WTC11 (cell line): ENCODE measurements at regions not wholly inside any gene's neighbourhood (a gene's known extent, or its start where the extent isn't known, plus 50 kb on each side); places are given as distances from the start of the nearest gene placed in this dataset.

Experiments
- ATAC-seq: fragments of 200-7000 bp; cut with Tn5 transposase; 2 replicates; pipeline ENCODE4 v1.10.0; 2021; ENCODE audit warnings: mild to moderate bottlenecking, moderate library complexity
- CTCF ChIA-PET: fragments of 300-600 bp; sonication (Branson Sonifier 250); formaldehyde crosslinking; loops from one replicate; lab custom pipeline; 2021; ENCODE audit warnings: antibody characterized with exemption; lab: Charles Lee
- POLR2A ChIA-PET: fragments of 350-600 bp; sonication (Branson Sonifier 250); formaldehyde crosslinking; loops from one replicate; lab custom pipeline; 2021; ENCODE audit warnings: antibody characterized with exemption; lab: Charles Lee
- DNase-seq: peaks from one replicate; pipeline ENCODE4 v3.0.0; 2021; ENCODE audit warnings: low spot score
- H3K27ac Mint-ChIP-seq: 2 replicates; pipeline ENCODE4 v1.8.0; 2021; ENCODE audit warnings: mixed read lengths
- H3K27me3 Mint-ChIP-seq: 2 replicates; pipeline ENCODE4 v1.8.0; 2021; ENCODE audit warnings: low read depth, mild to moderate bottlenecking, moderate library complexity, mixed read lengths
- H3K36me3 Mint-ChIP-seq: 2 replicates; pipeline ENCODE4 v1.8.0; 2021; ENCODE audit warnings: mixed read lengths
- H3K4me1 Mint-ChIP-seq: 2 replicates; pipeline ENCODE4 v1.8.0; 2022; ENCODE audit warnings: mixed read lengths
- H3K4me3 Mint-ChIP-seq: 2 replicates; pipeline ENCODE4 v1.8.0; 2021; ENCODE audit warnings: mild to moderate bottlenecking, moderate library complexity, mixed read lengths
- H3K9me3 Mint-ChIP-seq: 2 replicates; pipeline ENCODE4 v1.8.0; 2021; ENCODE audit warnings: mixed read lengths
- ATF2 ChIP-seq: sonication (generic); formaldehyde crosslinking; IDR thresholded peaks from 2 replicates; pipeline ENCODE4 v1.8.1; 2022; ENCODE audit warnings: low read depth, missing genetic modification reagents, borderline replicate concordance
- CREB1 ChIP-seq: sonication (generic); formaldehyde crosslinking; IDR thresholded peaks from 2 replicates; pipeline ENCODE4 v1.8.0; 2023; ENCODE audit warnings: mild to moderate bottlenecking, missing genetic modification reagents
- CREM ChIP-seq: sonication (generic); formaldehyde crosslinking; IDR thresholded peaks from 2 replicates; pipeline ENCODE4 v1.8.1; 2022; ENCODE audit warnings: mild to moderate bottlenecking, missing genetic modification reagents, moderate library complexity
- CTCF ChIP-seq: fragments of 200-600 bp; IDR thresholded peaks from 2 replicates; pipeline ENCODE4 v1.8.0; 2022; ENCODE audit warnings: antibody characterized with exemption
- EMX1 ChIP-seq: fragments of 250-450 bp; sonication (Bioruptor Pico); IDR thresholded peaks from 2 replicates; pipeline ENCODE4 v1.8.0; 2021; ENCODE audit warnings: mild to moderate bottlenecking
- FOXK1 ChIP-seq: sonication (generic); formaldehyde crosslinking; IDR thresholded peaks from 2 replicates; pipeline ENCODE4 v1.8.0; 2022; ENCODE audit warnings: mild to moderate bottlenecking, moderate library complexity, missing genetic modification reagents
- JUN ChIP-seq: sonication (generic); formaldehyde crosslinking; IDR thresholded peaks from 2 replicates; pipeline ENCODE4 v1.8.0; 2023; ENCODE audit warnings: mild to moderate bottlenecking, missing genetic modification reagents
- MLX ChIP-seq: sonication (generic); formaldehyde crosslinking; IDR thresholded peaks from 2 replicates; pipeline ENCODE4 v1.8.1; 2023; ENCODE audit warnings: mild to moderate bottlenecking, missing genetic modification reagents, moderate library complexity
- MXD4 ChIP-seq: fragments of 250-450 bp; sonication (Bioruptor Pico); IDR thresholded peaks from 2 replicates; pipeline ENCODE4 v1.8.0; 2021; ENCODE audit warnings: mild to moderate bottlenecking, moderate library complexity, borderline replicate concordance
- NFATC4 ChIP-seq: fragments of 250-450 bp; sonication (Bioruptor Pico); IDR thresholded peaks from 2 replicates; pipeline ENCODE4 v1.9.0; 2021; ENCODE audit warnings: mild to moderate bottlenecking
- NFE2L1 ChIP-seq: sonication (generic); formaldehyde crosslinking; IDR thresholded peaks from 2 replicates; pipeline ENCODE4 v1.8.1; 2023; ENCODE audit warnings: missing genetic modification reagents
- NR3C1 ChIP-seq: sonication (generic); formaldehyde crosslinking; conservative IDR thresholded peaks from 2 replicates; pipeline ENCODE4 v1.8.1; 2023; ENCODE audit warnings: low read depth, mild to moderate bottlenecking, missing genetic modification reagents
- TCF7 ChIP-seq: sonication (generic); formaldehyde crosslinking; IDR thresholded peaks from 2 replicates; pipeline ENCODE4 v1.8.0; 2022; ENCODE audit warnings: mild to moderate bottlenecking, low read depth, missing genetic modification reagents, moderate library complexity
- TEAD4 ChIP-seq: sonication (generic); formaldehyde crosslinking; IDR thresholded peaks from 2 replicates; pipeline ENCODE4 v1.8.0; 2022; ENCODE audit warnings: mild to moderate bottlenecking, missing genetic modification reagents
- TP53 ChIP-seq: sonication (generic); formaldehyde crosslinking; IDR thresholded peaks from 2 replicates; pipeline ENCODE4 v1.8.1; 2023; ENCODE audit warnings: mild to moderate bottlenecking, missing genetic modification reagents
- ZBTB21 ChIP-seq: sonication (generic); formaldehyde crosslinking; IDR thresholded peaks from 2 replicates; pipeline ENCODE4 v1.8.1; 2023; ENCODE audit warnings: mild to moderate bottlenecking, missing genetic modification reagents, borderline replicate concordance
- ZNF138 ChIP-seq: sonication (generic); formaldehyde crosslinking; conservative IDR thresholded peaks from 2 replicates; pipeline ENCODE4 v1.8.1; 2022; ENCODE audit warnings: mild to moderate bottlenecking, moderate library complexity, missing genetic modification reagents
- ZNF317 ChIP-seq: sonication (generic); formaldehyde crosslinking; IDR thresholded peaks from 2 replicates; pipeline ENCODE4 v1.8.1; 2023; ENCODE audit warnings: low read depth, mild to moderate bottlenecking, moderate library complexity, missing genetic modification reagents, borderline replicate concordance
- ZNF671 ChIP-seq: fragments of 250-450 bp; sonication (Bioruptor Pico); IDR thresholded peaks from 2 replicates; pipeline ENCODE4 v1.8.0; 2021; ENCODE audit warnings: mild to moderate bottlenecking
- ZSCAN18 ChIP-seq: fragments of 250-450 bp; sonication (Bioruptor Pico); IDR thresholded peaks from 2 replicates; pipeline ENCODE4 v2.1.2; 2022; ENCODE audit warnings: mild to moderate bottlenecking, moderate library complexity

GRCh38 chr4:77314697-77315096 is 157.7 kb downstream of the CCNG2 start:
- no peak for ATAC-seq
- Mint-ChIP-seq H3K4me1 (no peaks in the 10 kb centered on the region), H3K27ac (no peak overlapping the region), H3K9me3 (peaks cover 40% of the 10 kb centered on the region), H3K36me3 (peaks cover 9% of the 10 kb centered on the region), H3K4me3 (no peak overlapping the region), H3K27me3 (peaks cover 26% of the 10 kb centered on the region)
- ChIA-PET POLR2A (no interaction called here), CTCF (no interaction called here)
- DNase-seq = no peak
- TF ChIP-seq ZNF138 (CRISPR knock-in tag) = no peak
- no peak for TF ChIP-seq CREB1 (CRISPR knock-in tag)
- TF ChIP-seq ZBTB21 (CRISPR knock-in tag) = no peak
- no peak for TF ChIP-seq TCF7 (CRISPR knock-in tag)
- TF ChIP-seq ATF2 = no peak
- TF ChIP-seq JUN = no peak
- no peak for TF ChIP-seq ZNF671 (CRISPR knock-in tag)
- no peak for TF ChIP-seq NFATC4 (CRISPR knock-in tag)
- no peak for TF ChIP-seq ZNF317
- TF ChIP-seq EMX1 = no peak
- no peak for TF ChIP-seq MLX
- TF ChIP-seq ZSCAN18 (CRISPR knock-in tag) = no peak
- no peak for TF ChIP-seq CREM
- TF ChIP-seq NR3C1 (CRISPR knock-in tag) = no peak
- no peak for TF ChIP-seq CTCF
- TF ChIP-seq FOXK1 = no peak
- TF ChIP-seq MXD4 = no peak
- no peak for TF ChIP-seq NFE2L1 (CRISPR knock-in tag)
- TF ChIP-seq, all 79 proteins: peak for 0

- CTCF ChIA-PET = no interaction called here
- Mint-ChIP-seq H3K4me3 (no peak overlapping the region), H3K9me3 (peaks cover 59% of the 10 kb centered on the region), H3K27ac (no peak overlapping the region)
- TF ChIP-seq ATF2 (no peak), TCF7 (CRISPR knock-in tag) (no peak), TP53 (CRISPR knock-in tag) (no peak), TEAD4 (no peak)
- TF ChIP-seq, all 79 proteins: peak for 0
- ATAC-seq = no peak
- Mint-ChIP-seq H3K36me3 (peaks cover 12% of the 10 kb centered on the region), H3K27me3 (peaks cover 43% of the 10 kb centered on the region), H3K4me1 (peaks cover 14% of the 10 kb centered on the region)
- DNase-seq = no peak
- POLR2A ChIA-PET = no interaction called here
Observed at GRCh38 chr4:77327151-77327550, 170.1 kb downstream of the CCNG2 start.
